GM12873 (cell line): ENCODE measurements at regions not wholly inside any gene's neighbourhood (a gene's known extent, or its start where the extent isn't known, plus 50 kb on each side); places are given as distances from the start of the nearest gene placed in this dataset.

Experiments
- TF ChIP-seq, protein P1 (sequence below): IDR thresholded peaks from 2 replicates; pipeline ENCODE4 v1.5.1; 2012; ENCODE audit warnings: low read depth, mild to moderate bottlenecking, moderate library complexity, low read length, control low read depth; ENCODE audit not compliant: insufficient read depth; ENCODE audit errors: missing control alignments

DNA sequence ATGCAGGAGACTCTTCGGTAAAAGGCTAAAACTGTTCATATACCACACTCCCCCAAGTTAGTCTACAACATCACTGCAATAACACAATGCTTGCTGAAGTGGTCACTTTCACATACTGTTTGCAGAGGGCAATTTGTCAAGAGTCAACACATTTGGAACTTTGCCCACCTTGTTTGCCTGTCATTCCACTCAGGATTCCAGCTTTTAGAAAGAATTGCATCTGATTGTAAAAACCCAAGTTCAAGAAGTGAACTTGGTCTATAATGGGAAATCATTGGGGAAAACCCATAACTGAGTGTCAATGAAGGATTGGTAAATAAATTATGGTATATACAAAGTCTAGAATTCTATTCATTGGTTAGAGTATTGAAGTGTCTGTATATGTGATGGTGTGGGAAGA lies 120.5 kb downstream of the GADD45G start:
- TF ChIP-seq, protein P1, sequence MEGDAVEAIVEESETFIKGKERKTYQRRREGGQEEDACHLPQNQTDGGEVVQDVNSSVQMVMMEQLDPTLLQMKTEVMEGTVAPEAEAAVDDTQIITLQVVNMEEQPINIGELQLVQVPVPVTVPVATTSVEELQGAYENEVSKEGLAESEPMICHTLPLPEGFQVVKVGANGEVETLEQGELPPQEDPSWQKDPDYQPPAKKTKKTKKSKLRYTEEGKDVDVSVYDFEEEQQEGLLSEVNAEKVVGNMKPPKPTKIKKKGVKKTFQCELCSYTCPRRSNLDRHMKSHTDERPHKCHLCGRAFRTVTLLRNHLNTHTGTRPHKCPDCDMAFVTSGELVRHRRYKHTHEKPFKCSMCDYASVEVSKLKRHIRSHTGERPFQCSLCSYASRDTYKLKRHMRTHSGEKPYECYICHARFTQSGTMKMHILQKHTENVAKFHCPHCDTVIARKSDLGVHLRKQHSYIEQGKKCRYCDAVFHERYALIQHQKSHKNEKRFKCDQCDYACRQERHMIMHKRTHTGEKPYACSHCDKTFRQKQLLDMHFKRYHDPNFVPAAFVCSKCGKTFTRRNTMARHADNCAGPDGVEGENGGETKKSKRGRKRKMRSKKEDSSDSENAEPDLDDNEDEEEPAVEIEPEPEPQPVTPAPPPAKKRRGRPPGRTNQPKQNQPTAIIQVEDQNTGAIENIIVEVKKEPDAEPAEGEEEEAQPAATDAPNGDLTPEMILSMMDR: no peak

- TF ChIP-seq, protein P1: no peak
These were observed 125.2 kb downstream of the GADD45G start for GRCh38 chr9:89729954-89730530.

GRCh38 chr9:89730715-89731114 lies 125.9 kb downstream of the GADD45G start:
- TF ChIP-seq, protein P1: no peak

- TF ChIP-seq, protein P1: no peak
These were observed 126.7 kb downstream of the GADD45G start for GRCh38 chr9:89731262-89732182.

DNA sequence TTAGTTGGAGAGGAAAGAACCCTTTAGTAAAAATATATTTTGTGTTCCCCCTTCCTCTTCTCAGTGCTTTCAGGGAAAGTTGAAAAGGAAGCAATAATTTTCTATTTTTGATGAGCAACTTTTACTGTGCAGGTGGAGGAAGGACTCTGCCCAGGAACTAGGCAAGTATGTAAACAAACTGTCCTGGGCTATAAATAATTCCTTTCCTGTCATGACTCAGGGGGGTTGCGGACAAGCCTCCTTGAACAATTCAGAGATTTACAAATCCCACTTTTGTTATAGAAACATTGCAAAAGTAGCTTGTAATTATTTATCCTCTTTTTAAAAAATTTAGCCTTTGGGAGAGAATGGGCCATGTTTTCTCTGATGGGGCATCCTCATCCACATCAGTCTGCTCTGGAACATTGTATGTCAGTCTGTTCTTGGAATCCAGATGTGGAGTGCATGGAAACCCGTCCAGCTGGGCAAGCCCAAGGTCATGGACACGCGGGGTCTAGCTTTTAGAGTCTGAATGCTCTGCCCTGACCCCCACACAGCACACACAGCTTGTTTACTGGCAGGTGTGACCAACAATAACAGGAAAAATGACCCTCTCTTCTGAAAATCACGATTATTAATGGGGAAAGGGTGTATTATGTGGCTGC lies 127.6 kb downstream of the GADD45G start:
- TF ChIP-seq, protein P1: no peak

- TF ChIP-seq, protein P1: no peak
These were observed 128.1 kb downstream of the GADD45G start for GRCh38 chr9:89732939-89733324.

DNA sequence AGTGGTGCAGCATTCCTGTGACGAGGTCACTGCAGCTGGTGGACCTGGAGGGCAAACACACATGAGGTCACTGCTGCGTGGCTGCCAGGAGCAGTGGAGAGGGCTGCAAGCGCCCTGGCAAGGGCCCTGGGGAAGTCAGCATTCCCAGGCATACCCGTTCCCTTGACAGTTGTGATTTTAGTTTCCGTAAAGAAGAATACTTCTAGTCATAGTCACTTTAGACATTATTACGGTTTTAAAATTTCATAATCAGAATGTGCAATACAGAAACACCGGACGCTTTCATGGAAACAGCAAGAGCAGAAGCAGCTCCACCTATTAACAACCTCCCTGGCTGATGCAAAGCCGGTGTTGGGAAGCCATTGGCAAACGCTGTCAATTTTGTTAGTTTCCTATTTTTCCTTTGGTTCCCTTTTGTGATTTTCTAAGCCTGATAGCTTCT lies 129.8 kb downstream of the GADD45G start:
- TF ChIP-seq, protein P1: no peak
